GM12873 (cell line): ENCODE measurements at regions not wholly inside any gene's neighbourhood (a gene's known extent, or its start where the extent isn't known, plus 50 kb on each side); places are given as distances from the start of the nearest gene placed in this dataset.

Experiments used
- CTCF ChIP-seq: IDR thresholded peaks from 2 replicates; pipeline ENCODE4 v1.5.1; 2012; ENCODE audit warnings: low read depth, mild to moderate bottlenecking, moderate library complexity, low read length, control low read depth; ENCODE audit not compliant: insufficient read depth; ENCODE audit errors: missing control alignments

GRCh38 chr12:127075981-127076380, 1191.0 kb upstream of the TMEM132C start:
- TF ChIP-seq CTCF = no peak

GRCh38 chr12:127077262-127078045, 1189.5 kb upstream of the TMEM132C start:
- peak; percentile 16 for TF ChIP-seq CTCF

GRCh38 chr12:127078577-127079350, 1188.2 kb upstream of the TMEM132C start:
- TF ChIP-seq CTCF = no peak

- no peak for TF ChIP-seq CTCF
These were observed 1187.3 kb upstream of the TMEM132C start for GRCh38 chr12:127079636-127080035.

GRCh38 chr12:127081058-127081457, 1185.9 kb upstream of the TMEM132C start:
- no peak for TF ChIP-seq CTCF

- TF ChIP-seq CTCF = no peak
These were observed 1183.7 kb upstream of the TMEM132C start for GRCh38 chr12:127083008-127083949.
